Loucy (cell line): ENCODE measurements at regions not wholly inside any gene's neighbourhood (a gene's known extent, or its start where the extent isn't known, plus 50 kb on each side); places are given as distances from the start of the nearest gene placed in this dataset.

ENCODE experiments used
- H2AFZ ChIP-seq: fragments of 200-600 bp; sonication (generic); 2 replicates; pipeline ENCODE4 v1.6.0; 2016; ENCODE audit warnings: antibody characterized with exemption, mild to moderate bottlenecking, low read length, moderate library complexity
- H3F3A ChIP-seq: fragments of 200-600 bp; 2 replicates; pipeline ENCODE4 v1.6.0; 2016; ENCODE audit warnings: antibody characterized with exemption, low read depth, mild to moderate bottlenecking
- H3K27me3 ChIP-seq: fragments of 200-600 bp; sonication (generic); 2 replicates; pipeline ENCODE4 v1.6.1; 2014; ENCODE audit warnings: low read length, mild to moderate bottlenecking; ENCODE audit not compliant: insufficient read depth, poor library complexity, severe bottlenecking
- H3K36me3 ChIP-seq: fragments of 200-600 bp; sonication (generic); 2 replicates; pipeline ENCODE4 v1.6.1; 2016; ENCODE audit warnings: low read length; ENCODE audit not compliant: insufficient read depth
- H3K4me1 ChIP-seq: fragments of 200-600 bp; sonication (generic); 2 replicates; pipeline ENCODE4 v1.5.1; 2014; ENCODE audit warnings: low read length, mild to moderate bottlenecking; ENCODE audit not compliant: insufficient read depth, poor library complexity, severe bottlenecking
- H3K4me2 ChIP-seq: fragments of 200-600 bp; sonication (generic); 2 replicates; pipeline ENCODE4 v1.6.0; 2014; ENCODE audit warnings: antibody characterized with exemption, low read length, low read depth, mild to moderate bottlenecking; ENCODE audit not compliant: poor library complexity, severe bottlenecking
- H3K4me3 ChIP-seq: fragments of 200-600 bp; sonication (generic); 2 replicates; pipeline ENCODE4 v1.5.1; 2014; ENCODE audit warnings: low read length, mild to moderate bottlenecking, mixed read lengths; ENCODE audit not compliant: poor library complexity, severe bottlenecking
- H3K79me2 ChIP-seq: fragments of 200-600 bp; sonication (generic); 2 replicates; pipeline ENCODE4 v1.6.1; 2014; ENCODE audit warnings: low read length; ENCODE audit not compliant: insufficient read depth
- H3K9ac ChIP-seq: fragments of 200-600 bp; sonication (generic); 2 replicates; pipeline ENCODE4 v1.6.0; 2014; ENCODE audit warnings: mild to moderate bottlenecking, low read depth, low read length, moderate library complexity; ENCODE audit not compliant: poor library complexity, severe bottlenecking
- H3K9me2 ChIP-seq: fragments of 200-600 bp; sonication (generic); replicated peaks from 2 replicates; pipeline ENCODE4 v1.6.1; 2016; ENCODE audit warnings: low read depth, low read length, mixed read lengths
- H3K9me3 ChIP-seq: fragments of 200-600 bp; sonication (generic); 2 replicates; pipeline ENCODE4 v1.6.1; 2014; ENCODE audit warnings: mild to moderate bottlenecking, antibody characterized with exemption, low read length, low read depth; ENCODE audit not compliant: insufficient read depth
- H4K20me1 ChIP-seq: fragments of 200-600 bp; sonication (generic); 2 replicates; pipeline ENCODE4 v1.6.0; 2014; ENCODE audit warnings: antibody characterized with exemption, low read length, mild to moderate bottlenecking; ENCODE audit not compliant: insufficient read depth, poor library complexity, severe bottlenecking
- EZH2phosphoT487 ChIP-seq: fragments of 200-600 bp; IDR thresholded peaks from 2 replicates; pipeline ENCODE4 v1.6.1; 2018; ENCODE audit warnings: antibody characterized with exemption, mild to moderate bottlenecking, moderate library complexity, borderline replicate concordance
- TF ChIP-seq, protein P1 (sequence below): fragments of 200-600 bp; sonication (generic); conservative IDR thresholded peaks from 2 replicates; pipeline ENCODE4 v1.5.1; 2014; ENCODE audit warnings: mild to moderate bottlenecking, antibody characterized with exemption, low read length

DNA sequence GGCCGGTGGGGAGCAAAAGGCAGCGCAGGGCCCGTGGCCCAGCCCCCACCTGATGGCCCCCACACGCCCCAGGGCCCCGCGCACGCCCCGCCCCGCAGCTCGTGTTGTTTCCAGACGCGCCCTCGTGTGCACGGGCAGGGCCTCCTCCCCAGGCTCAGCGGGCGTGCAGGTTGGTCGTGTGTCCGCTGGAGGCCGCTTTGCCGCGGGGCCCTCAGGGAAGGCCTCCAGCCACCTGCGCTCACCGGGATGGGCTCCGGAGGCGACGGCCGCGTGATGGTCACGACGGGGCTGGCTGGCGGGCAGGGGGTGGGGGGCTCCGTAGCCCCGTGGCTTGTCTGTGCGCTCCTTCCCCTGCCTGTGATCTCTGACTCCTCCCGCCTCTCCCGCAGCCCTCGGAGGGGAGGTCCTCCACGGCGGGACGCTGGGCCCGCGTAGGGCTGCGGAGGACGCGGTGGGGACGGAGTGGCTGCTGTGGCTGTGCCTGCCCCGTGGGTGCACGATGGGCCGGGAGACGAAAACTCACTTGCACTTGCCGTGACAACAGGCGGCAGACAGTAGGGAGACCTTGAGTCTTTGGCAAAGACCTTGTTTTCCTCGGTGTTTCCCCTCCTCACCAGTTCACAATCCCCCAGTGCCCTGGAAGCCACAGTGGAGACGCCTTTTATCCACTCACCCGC lies 67.1 kb downstream of the RTP5 start:
- Histone ChIP-seq H3K79me2 (no peaks in the 10 kb centered on the region), H2AFZ (no peak overlapping the region), H3K36me3 (no peaks in the 10 kb centered on the region), H3K4me3 (no peak overlapping the region), H3K4me1 (peaks cover 53% of the 10 kb centered on the region), H3K9ac (no peak overlapping the region), H3K9me3 (no peaks in the 10 kb centered on the region), H3K27me3 (no peaks in the 10 kb centered on the region), H4K20me1 (no peaks in the 10 kb centered on the region), H3K9me2 (no peaks in the 10 kb centered on the region), H3K4me2 (no peak overlapping the region), H3F3A (peaks cover 10% of the 10 kb centered on the region)
- TF ChIP-seq EZH2phosphoT487: no peak
- TF ChIP-seq, protein P1, sequence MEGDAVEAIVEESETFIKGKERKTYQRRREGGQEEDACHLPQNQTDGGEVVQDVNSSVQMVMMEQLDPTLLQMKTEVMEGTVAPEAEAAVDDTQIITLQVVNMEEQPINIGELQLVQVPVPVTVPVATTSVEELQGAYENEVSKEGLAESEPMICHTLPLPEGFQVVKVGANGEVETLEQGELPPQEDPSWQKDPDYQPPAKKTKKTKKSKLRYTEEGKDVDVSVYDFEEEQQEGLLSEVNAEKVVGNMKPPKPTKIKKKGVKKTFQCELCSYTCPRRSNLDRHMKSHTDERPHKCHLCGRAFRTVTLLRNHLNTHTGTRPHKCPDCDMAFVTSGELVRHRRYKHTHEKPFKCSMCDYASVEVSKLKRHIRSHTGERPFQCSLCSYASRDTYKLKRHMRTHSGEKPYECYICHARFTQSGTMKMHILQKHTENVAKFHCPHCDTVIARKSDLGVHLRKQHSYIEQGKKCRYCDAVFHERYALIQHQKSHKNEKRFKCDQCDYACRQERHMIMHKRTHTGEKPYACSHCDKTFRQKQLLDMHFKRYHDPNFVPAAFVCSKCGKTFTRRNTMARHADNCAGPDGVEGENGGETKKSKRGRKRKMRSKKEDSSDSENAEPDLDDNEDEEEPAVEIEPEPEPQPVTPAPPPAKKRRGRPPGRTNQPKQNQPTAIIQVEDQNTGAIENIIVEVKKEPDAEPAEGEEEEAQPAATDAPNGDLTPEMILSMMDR: no peak

DNA sequence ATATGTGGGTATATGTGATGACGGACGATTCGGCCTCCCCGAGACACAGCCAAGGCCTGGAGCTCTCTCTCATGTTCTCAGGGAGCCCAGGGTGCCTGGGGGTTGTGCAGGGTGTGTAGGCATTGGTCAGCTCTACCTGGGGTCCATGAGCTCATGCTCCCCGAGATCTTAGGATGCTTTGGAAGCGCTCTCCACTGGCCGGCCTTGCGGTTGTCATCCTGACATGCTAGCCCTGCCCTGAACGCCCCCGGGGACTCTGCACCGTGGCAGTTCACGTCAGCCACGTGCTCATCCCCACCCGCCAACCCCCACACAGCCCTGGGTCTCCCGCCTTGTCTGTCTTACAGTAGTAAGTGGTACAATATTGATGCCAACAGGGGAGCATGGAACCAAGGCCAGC lies 67.8 kb downstream of the RTP5 start:
- no peaks in the 10 kb centered on the region for H3K79me2 ChIP-seq
- no peaks in the 10 kb centered on the region for H4K20me1 ChIP-seq
- no peak overlapping the region for H3K4me3 ChIP-seq
- peaks cover 10% of the 10 kb centered on the region for H3F3A ChIP-seq
- TF ChIP-seq EZH2phosphoT487: no peak
- TF ChIP-seq, protein P1: no peak
- H3K9me2 ChIP-seq: no peaks in the 10 kb centered on the region
- H3K4me2 ChIP-seq: no peak overlapping the region
- peaks cover 54% of the 10 kb centered on the region for H3K4me1 ChIP-seq
- H3K9me3 ChIP-seq: no peaks in the 10 kb centered on the region
- H3K9ac ChIP-seq: no peak overlapping the region
- no peaks in the 10 kb centered on the region for H3K27me3 ChIP-seq
- H3K36me3 ChIP-seq: no peaks in the 10 kb centered on the region
- no peak overlapping the region for H2AFZ ChIP-seq

DNA sequence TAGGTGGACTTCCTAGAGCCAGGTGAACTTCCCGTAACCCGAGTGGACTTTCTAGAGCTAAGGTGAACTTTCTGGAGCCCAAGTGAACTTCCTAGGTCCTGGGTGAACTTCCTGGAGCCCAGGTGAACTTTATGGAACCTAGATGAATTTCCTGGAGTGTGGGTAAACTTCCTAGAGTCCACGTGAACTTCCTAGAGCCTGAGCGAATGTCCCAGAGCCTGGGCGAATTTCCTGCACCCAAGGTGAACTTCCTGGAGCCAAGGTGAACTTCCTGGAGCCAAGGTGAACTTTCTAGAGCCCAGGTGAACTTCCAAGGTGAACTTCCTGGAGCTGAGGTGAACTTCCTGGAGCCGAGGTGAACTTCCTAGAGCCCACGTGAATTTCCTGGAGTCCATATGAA lies 70.0 kb downstream of the RTP5 start:
- no peaks in the 10 kb centered on the region for H4K20me1 ChIP-seq

More for the DNA sequence above, 70.0 kb downstream of the RTP5 start:
- H3K4me2 ChIP-seq: no peak overlapping the region
- no peaks in the 10 kb centered on the region for H3K9me3 ChIP-seq
- TF ChIP-seq, protein P1: no peak
- no peak for TF ChIP-seq EZH2phosphoT487
- H3K79me2 ChIP-seq: no peaks in the 10 kb centered on the region
- H2AFZ ChIP-seq: no peak overlapping the region
- H3K4me3 ChIP-seq: no peak overlapping the region
- peaks cover 43% of the 10 kb centered on the region for H3K4me1 ChIP-seq
- no peaks in the 10 kb centered on the region for H3K27me3 ChIP-seq
- no peaks in the 10 kb centered on the region for H3K36me3 ChIP-seq
- peaks cover 10% of the 10 kb centered on the region for H3F3A ChIP-seq
- no peak overlapping the region for H3K9ac ChIP-seq
- H3K9me2 ChIP-seq: no peaks in the 10 kb centered on the region
